IPS-NIHi7 (cell line): ENCODE measurements at regions not wholly inside any gene's neighbourhood (a gene's known extent, or its start where the extent isn't known, plus 50 kb on each side); places are given as distances from the start of the nearest gene placed in this dataset.

Experiments used
- DNase-seq: peaks from one replicate; pipeline ENCODE4 v3.0.0; 2012; ENCODE audit warnings: mixed read lengths; ENCODE audit errors: extremely low spot score

GRCh38 chr3:86175593-86176444, 815.1 kb downstream of the VGLL3 start:
- DNase-seq: peak; percentile 34

- DNase-seq: no peak
These were observed 815.9 kb downstream of the VGLL3 start for GRCh38 chr3:86175051-86175536.

GRCh38 chr3:86173401-86173800, 817.5 kb downstream of the VGLL3 start:
- DNase-seq: no peak

- no peak for DNase-seq
These were observed 822.4 kb downstream of the VGLL3 start for GRCh38 chr3:86168512-86168911.

- DNase-seq: no peak
These were observed 828.4 kb downstream of the VGLL3 start for GRCh38 chr3:86162521-86162920.

- DNase-seq: no peak
These were observed 829.5 kb downstream of the VGLL3 start for GRCh38 chr3:86161493-86161892.

GRCh38 chr3:86152620-86153019, 838.3 kb downstream of the VGLL3 start:
- no peak for DNase-seq

- no peak for DNase-seq
These were observed 841.9 kb downstream of the VGLL3 start for GRCh38 chr3:86149054-86149453.

- peak; percentile 22 for DNase-seq
These were observed 843.8 kb downstream of the VGLL3 start for GRCh38 chr3:86147119-86147518.

- DNase-seq: no peak
These were observed 864.4 kb downstream of the VGLL3 start for GRCh38 chr3:86126552-86126951.
